SU-DHL-6 (cell line): ENCODE measurements at regions not wholly inside any gene's neighbourhood (a gene's known extent, or its start where the extent isn't known, plus 50 kb on each side); places are given as distances from the start of the nearest gene placed in this dataset.

ENCODE experiments used
- CTCF ChIP-seq: fragments of 200-600 bp; sonication (generic); IDR thresholded peaks from one replicate; pipeline ENCODE4 v1.5.1; 2017; ENCODE audit warnings: antibody characterized with exemption, mild to moderate bottlenecking, low read length, moderate library complexity; ENCODE audit not compliant: insufficient read depth, poor library complexity, severe bottlenecking
- EZH2phosphoT487 ChIP-seq: fragments of 200-600 bp; sonication (generic), shearing (Covaris generic); conservative IDR thresholded peaks from 2 replicates; pipeline ENCODE4 v1.6.1; 2018; ENCODE audit warnings: mild to moderate bottlenecking, antibody characterized with exemption, low read length, moderate library complexity, mixed read lengths

GRCh38 chr2:177101930-177102329 lies 110.7 kb upstream of the HNRNPA3 start:
- no peak for TF ChIP-seq CTCF
- no peak for TF ChIP-seq EZH2phosphoT487
